GM23338 (cell line): ENCODE measurements at regions not wholly inside any gene's neighbourhood (a gene's known extent, or its start where the extent isn't known, plus 50 kb on each side); places are given as distances from the start of the nearest gene placed in this dataset.
A peak's percentile ranks its signal among the peaks of the same experiment; 100 is the strongest.
"Not testable (repeated sequence)": the region's sequence is repeated elsewhere in the genome, so short reads cannot be mapped to it uniquely, and the experiment has no call there.

Experiments
- ATAC-seq: fragments of 200-7000 bp; cut with Tn5 transposase; 3 replicates; pipeline ENCODE4 v1.9.1; 2020
- DNase-seq: peaks from one replicate; pipeline ENCODE4 v3.0.0-alpha.2; 2015; ENCODE audit warnings: low spot score
- H2AFZ ChIP-seq: fragments of 200-600 bp; sonication (generic); 2 replicates; pipeline ENCODE4 v1.8.0; 2016; ENCODE audit warnings: antibody characterized with exemption, mild to moderate bottlenecking, moderate library complexity
- H3F3A ChIP-seq: fragments of 200-600 bp; sonication (generic); replicated peaks from 2 replicates; pipeline ENCODE4 v1.8.0; 2017; ENCODE audit warnings: antibody characterized with exemption, mixed run types, low read depth
- H3K27ac ChIP-seq: fragments of 200-600 bp; sonication (generic); 2 replicates; pipeline ENCODE4 v1.6.1; 2016; ENCODE audit warnings: low read depth
- H3K27me3 ChIP-seq: fragments of 200-600 bp; sonication (generic); 2 replicates; pipeline ENCODE4 v1.8.0; 2016; ENCODE audit warnings: mild to moderate bottlenecking, mixed run types, moderate library complexity; ENCODE audit not compliant: insufficient read depth
- H3K36me3 ChIP-seq: fragments of 200-600 bp; sonication (generic); 2 replicates; pipeline ENCODE4 v1.8.0; 2016; ENCODE audit warnings: mild to moderate bottlenecking; ENCODE audit not compliant: insufficient read depth
- H3K4me1 ChIP-seq: fragments of 200-600 bp; sonication (generic); 2 replicates; pipeline ENCODE4 v1.8.0; 2016; ENCODE audit warnings: mild to moderate bottlenecking, moderate library complexity; ENCODE audit not compliant: insufficient read depth
- H3K4me2 ChIP-seq: fragments of 200-600 bp; sonication (generic); 2 replicates; pipeline ENCODE4 v1.7.1; 2017; ENCODE audit warnings: mixed run types
- H3K4me3 ChIP-seq: fragments of 200-600 bp; sonication (generic); 2 replicates; pipeline ENCODE4 v1.6.1; 2016; ENCODE audit warnings: mixed run types
- H3K79me2 ChIP-seq: fragments of 200-600 bp; sonication (generic); replicated peaks from 2 replicates; pipeline ENCODE4 v1.8.0; 2017; ENCODE audit warnings: mild to moderate bottlenecking; ENCODE audit not compliant: insufficient read depth
- H3K9me2 ChIP-seq: fragments of 200-600 bp; sonication (generic); 2 replicates; pipeline ENCODE4 v1.8.0; 2017; ENCODE audit not compliant: insufficient read depth
- H4K20me1 ChIP-seq: fragments of 200-600 bp; sonication (generic); replicated peaks from 2 replicates; pipeline ENCODE4 v1.8.0; 2017; ENCODE audit warnings: mild to moderate bottlenecking; ENCODE audit not compliant: insufficient read depth
- H3K27ac Mint-ChIP-seq: 2 replicates; pipeline ENCODE4 v1.8.0; 2020; ENCODE audit warnings: inconsistent platforms, mild to moderate bottlenecking, moderate library complexity, mixed read lengths
- H3K27me3 Mint-ChIP-seq: 3 replicates; pipeline ENCODE4 v1.8.0; 2022; ENCODE audit warnings: low read depth, mild to moderate bottlenecking, moderate library complexity, mixed read lengths, inconsistent platforms; ENCODE audit not compliant: insufficient read depth, poor library complexity
- H3K36me3 Mint-ChIP-seq: 3 replicates; pipeline ENCODE4 v1.8.0; 2021; ENCODE audit warnings: low read depth, mild to moderate bottlenecking, inconsistent platforms, moderate library complexity, mixed read lengths
- H3K4me1 Mint-ChIP-seq: 3 replicates; pipeline ENCODE4 v1.8.0; 2020; ENCODE audit warnings: mild to moderate bottlenecking, inconsistent platforms, mixed read lengths
- H3K4me3 Mint-ChIP-seq: 3 replicates; pipeline ENCODE4 v1.8.0; 2021; ENCODE audit warnings: moderate library complexity, mild to moderate bottlenecking, inconsistent platforms, mixed read lengths
- H3K9me3 Mint-ChIP-seq: 3 replicates; pipeline ENCODE4 v1.8.0; 2020; ENCODE audit warnings: moderate library complexity, mild to moderate bottlenecking, inconsistent platforms, mixed read lengths
- REST ChIP-seq: IDR thresholded peaks from one replicate; pipeline ENCODE4 v1.6.1; 2018; ENCODE audit warnings: antibody characterized with exemption; ENCODE audit not compliant: unreplicated experiment

GRCh38 chr16:16610389-16610967 is 231.5 kb downstream of the NPIPA7 start:
- H3K36me3 Mint-ChIP-seq, H3K27me3 Mint-ChIP-seq, ATAC-seq, H3K36me3 ChIP-seq, H3K4me3 Mint-ChIP-seq, H3K4me1 ChIP-seq, H3K27ac ChIP-seq, H4K20me1 ChIP-seq, H3K79me2 ChIP-seq, H3F3A ChIP-seq, DNase-seq, H3K4me2 ChIP-seq, H3K9me3 Mint-ChIP-seq, H3K27me3 ChIP-seq, H3K9me2 ChIP-seq, H3K4me3 ChIP-seq, H3K4me1 Mint-ChIP-seq, H3K27ac Mint-ChIP-seq, H2AFZ ChIP-seq: not testable (repeated sequence)

DNA sequence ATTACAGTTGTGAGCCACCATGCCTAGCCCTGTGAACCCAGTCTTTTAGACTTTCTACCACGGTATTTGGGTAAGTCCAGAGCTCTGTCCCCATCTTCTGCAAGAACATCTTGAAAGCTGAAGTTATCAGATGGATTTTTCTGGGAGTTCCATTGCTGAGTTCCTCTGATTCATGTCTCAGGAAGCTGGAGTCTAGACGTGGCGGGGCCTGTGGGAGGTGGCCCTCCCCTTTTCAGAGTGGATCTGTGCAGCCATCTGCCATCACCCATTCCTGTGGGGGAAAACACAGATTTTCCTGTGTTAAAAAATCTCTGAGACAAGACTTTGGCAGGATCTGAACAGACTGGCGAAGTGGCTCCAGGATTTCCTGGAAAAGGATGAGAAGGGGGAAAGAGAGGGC is 234.3 kb downstream of the NPIPA7 start:
- not testable (repeated sequence) for H3K36me3 Mint-ChIP-seq, H3K79me2 ChIP-seq, H3K9me2 ChIP-seq, H3K27me3 ChIP-seq, H3K4me2 ChIP-seq, H4K20me1 ChIP-seq, H3K27me3 Mint-ChIP-seq, H2AFZ ChIP-seq, H3K4me3 Mint-ChIP-seq, H3K9me3 Mint-ChIP-seq, H3F3A ChIP-seq, H3K4me1 Mint-ChIP-seq, ATAC-seq, H3K27ac ChIP-seq, H3K36me3 ChIP-seq, H3K27ac Mint-ChIP-seq, DNase-seq, H3K4me3 ChIP-seq, H3K4me1 ChIP-seq

GRCh38 chr16:16614484-16614883 is 235.5 kb downstream of the NPIPA7 start:
- not testable (repeated sequence) for H3K27ac Mint-ChIP-seq, H3K4me2 ChIP-seq, H3K4me3 ChIP-seq, H3K27me3 ChIP-seq, H4K20me1 ChIP-seq, H3K4me1 ChIP-seq, H3F3A ChIP-seq, H2AFZ ChIP-seq, H3K27ac ChIP-seq, DNase-seq, H3K27me3 Mint-ChIP-seq, H3K4me3 Mint-ChIP-seq, H3K9me3 Mint-ChIP-seq, H3K79me2 ChIP-seq, H3K36me3 ChIP-seq, H3K4me1 Mint-ChIP-seq, H3K9me2 ChIP-seq, H3K36me3 Mint-ChIP-seq
- peak; percentile 63 for TF ChIP-seq REST
- ATAC-seq: peak; percentile 29; the same call in 1 of the 3 replicates

DNA sequence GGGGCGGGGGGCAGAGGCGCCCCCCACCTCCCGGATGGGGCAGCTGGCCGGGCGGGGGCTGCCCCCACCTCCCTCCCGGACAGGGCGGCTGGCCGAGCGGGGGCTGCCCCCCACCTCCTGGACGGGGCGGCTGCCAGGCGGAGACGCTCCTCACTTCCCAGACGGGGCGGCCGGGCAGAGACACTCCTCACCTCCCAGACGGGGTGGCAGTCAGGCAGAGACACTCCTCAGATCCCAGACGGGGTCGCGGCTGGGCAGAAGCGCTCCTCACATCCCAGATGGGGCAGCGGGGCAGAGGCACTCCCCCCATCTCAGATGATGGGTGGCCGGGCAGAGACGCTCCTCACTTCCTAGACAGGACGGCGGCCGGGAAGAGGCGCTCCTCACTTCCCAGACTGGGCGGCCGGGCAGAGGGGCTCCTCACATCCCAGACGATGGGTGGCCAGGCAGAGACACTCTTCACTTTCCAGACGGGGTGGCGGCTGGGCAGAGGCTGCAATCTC is 240.1 kb downstream of the NPIPA7 start:
- H3K27ac ChIP-seq, H3F3A ChIP-seq, H3K4me3 Mint-ChIP-seq, H3K4me1 Mint-ChIP-seq, DNase-seq, H3K27me3 Mint-ChIP-seq, H2AFZ ChIP-seq, H4K20me1 ChIP-seq, H3K27me3 ChIP-seq, H3K36me3 Mint-ChIP-seq, H3K4me3 ChIP-seq, H3K4me2 ChIP-seq, H3K79me2 ChIP-seq, H3K36me3 ChIP-seq, H3K27ac Mint-ChIP-seq, ATAC-seq, H3K9me3 Mint-ChIP-seq, H3K4me1 ChIP-seq, H3K9me2 ChIP-seq: not testable (repeated sequence)

GRCh38 chr16:16624367-16624766 is 245.4 kb downstream of the NPIPA7 start:
- H3F3A ChIP-seq, H3K9me2 ChIP-seq, H3K27ac ChIP-seq, H3K4me3 Mint-ChIP-seq, H4K20me1 ChIP-seq, H3K27me3 ChIP-seq, H3K27me3 Mint-ChIP-seq, H3K36me3 ChIP-seq, H3K4me1 Mint-ChIP-seq, ATAC-seq, H3K4me2 ChIP-seq, H3K79me2 ChIP-seq, H2AFZ ChIP-seq, DNase-seq, H3K27ac Mint-ChIP-seq, H3K4me3 ChIP-seq, H3K9me3 Mint-ChIP-seq, H3K4me1 ChIP-seq, H3K36me3 Mint-ChIP-seq: not testable (repeated sequence)

DNA sequence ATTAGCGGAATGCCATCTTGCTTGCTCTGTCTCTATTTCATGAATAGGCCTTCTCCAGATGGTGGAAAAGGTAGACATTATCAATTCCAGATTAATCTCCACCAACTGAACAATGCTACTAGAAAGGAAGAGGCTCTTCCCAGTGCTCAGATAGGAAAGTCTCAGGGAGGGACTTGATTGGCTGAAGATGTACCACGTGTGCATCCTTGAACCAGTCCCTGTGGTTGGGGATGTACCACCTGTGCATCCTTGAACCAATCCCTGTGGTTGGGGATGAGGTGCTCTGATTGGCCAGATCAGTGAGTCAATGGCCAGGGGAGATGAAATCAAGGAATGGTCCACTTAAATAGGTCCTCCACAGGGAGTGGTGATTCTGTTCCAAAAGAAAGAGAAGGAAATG is 246.2 kb downstream of the NPIPA7 start:
- H3K27ac ChIP-seq, H4K20me1 ChIP-seq, H3K36me3 Mint-ChIP-seq, DNase-seq, H3K9me3 Mint-ChIP-seq, H3K27me3 Mint-ChIP-seq, ATAC-seq, H3K36me3 ChIP-seq, H2AFZ ChIP-seq, H3K4me3 ChIP-seq, H3K27me3 ChIP-seq, H3K4me1 Mint-ChIP-seq, H3K4me2 ChIP-seq, H3K27ac Mint-ChIP-seq, H3K9me2 ChIP-seq, H3K4me1 ChIP-seq, H3F3A ChIP-seq, H3K79me2 ChIP-seq, H3K4me3 Mint-ChIP-seq: not testable (repeated sequence)
